GM12873 (cell line): ENCODE measurements at regions not wholly inside any gene's neighbourhood (a gene's known extent, or its start where the extent isn't known, plus 50 kb on each side); places are given as distances from the start of the nearest gene placed in this dataset.

Experiments
- TF ChIP-seq, protein P1 (sequence below): IDR thresholded peaks from 2 replicates; pipeline ENCODE4 v1.5.1; 2012; ENCODE audit warnings: low read depth, mild to moderate bottlenecking, moderate library complexity, low read length, control low read depth; ENCODE audit not compliant: insufficient read depth; ENCODE audit errors: missing control alignments

GRCh38 chr3:104939196-104939595, 427.5 kb upstream of the ALCAM start:
- TF ChIP-seq, protein P1, sequence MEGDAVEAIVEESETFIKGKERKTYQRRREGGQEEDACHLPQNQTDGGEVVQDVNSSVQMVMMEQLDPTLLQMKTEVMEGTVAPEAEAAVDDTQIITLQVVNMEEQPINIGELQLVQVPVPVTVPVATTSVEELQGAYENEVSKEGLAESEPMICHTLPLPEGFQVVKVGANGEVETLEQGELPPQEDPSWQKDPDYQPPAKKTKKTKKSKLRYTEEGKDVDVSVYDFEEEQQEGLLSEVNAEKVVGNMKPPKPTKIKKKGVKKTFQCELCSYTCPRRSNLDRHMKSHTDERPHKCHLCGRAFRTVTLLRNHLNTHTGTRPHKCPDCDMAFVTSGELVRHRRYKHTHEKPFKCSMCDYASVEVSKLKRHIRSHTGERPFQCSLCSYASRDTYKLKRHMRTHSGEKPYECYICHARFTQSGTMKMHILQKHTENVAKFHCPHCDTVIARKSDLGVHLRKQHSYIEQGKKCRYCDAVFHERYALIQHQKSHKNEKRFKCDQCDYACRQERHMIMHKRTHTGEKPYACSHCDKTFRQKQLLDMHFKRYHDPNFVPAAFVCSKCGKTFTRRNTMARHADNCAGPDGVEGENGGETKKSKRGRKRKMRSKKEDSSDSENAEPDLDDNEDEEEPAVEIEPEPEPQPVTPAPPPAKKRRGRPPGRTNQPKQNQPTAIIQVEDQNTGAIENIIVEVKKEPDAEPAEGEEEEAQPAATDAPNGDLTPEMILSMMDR, result no peak

DNA sequence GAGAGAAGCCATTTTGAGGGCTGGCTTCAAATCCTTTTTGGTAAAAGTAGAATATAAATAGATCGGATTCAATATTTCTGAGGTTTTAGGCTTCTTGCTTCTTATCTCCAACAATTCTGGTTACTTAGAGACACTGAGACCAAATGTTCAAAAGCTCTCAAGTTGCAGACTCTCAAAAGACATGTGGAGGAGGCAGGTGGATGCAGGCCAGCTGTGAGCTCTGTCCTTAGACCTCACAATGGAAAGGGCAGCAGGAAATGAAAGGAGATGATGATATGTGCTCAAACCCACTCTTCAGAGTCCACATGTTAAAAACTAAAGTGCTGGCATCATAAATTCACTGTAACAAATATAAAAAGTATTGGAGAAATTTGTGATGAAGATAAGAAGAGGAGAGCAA, 424.9 kb upstream of the ALCAM start:
- TF ChIP-seq, protein P1, result no peak

DNA sequence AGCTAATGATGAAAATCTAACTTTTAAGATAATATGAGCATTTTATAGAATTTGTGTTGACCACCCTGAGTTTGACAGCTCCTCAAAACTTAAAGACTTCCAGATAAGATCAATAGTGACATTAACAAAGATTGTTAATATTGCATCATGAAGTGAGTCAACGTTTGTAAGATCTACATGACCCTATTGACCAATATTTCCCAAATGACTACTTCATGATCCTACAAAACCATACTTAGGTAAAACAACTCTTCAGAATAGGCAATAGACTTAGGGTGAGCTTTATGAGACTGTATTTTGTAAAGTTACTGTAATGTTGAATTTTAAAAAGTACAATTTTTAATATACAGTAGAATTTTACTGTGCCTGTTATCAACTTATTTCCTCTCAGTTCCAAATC, 422.7 kb upstream of the ALCAM start:
- TF ChIP-seq, protein P1, result no peak

GRCh38 chr3:104947943-104948342, 418.8 kb upstream of the ALCAM start:
- TF ChIP-seq, protein P1, result no peak

DNA sequence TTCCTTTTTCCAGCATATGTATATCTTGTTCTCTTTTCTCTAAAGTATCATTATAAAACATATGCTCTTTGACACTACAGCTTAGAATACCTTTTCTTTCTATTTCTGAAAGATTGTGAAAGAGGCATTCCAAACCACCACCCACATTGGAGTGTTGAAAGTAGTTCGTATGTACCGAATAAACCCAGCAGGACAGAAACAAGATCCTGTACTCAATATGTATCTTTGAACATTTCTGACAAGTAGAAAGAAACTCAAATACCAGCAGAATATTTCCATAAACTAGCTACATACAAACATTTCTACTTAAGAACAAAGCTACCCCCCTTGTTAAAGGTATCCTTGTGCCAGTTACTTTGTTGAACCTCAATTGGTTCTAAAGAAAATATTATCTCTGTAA, 415.3 kb upstream of the ALCAM start:
- TF ChIP-seq, protein P1, result no peak

DNA sequence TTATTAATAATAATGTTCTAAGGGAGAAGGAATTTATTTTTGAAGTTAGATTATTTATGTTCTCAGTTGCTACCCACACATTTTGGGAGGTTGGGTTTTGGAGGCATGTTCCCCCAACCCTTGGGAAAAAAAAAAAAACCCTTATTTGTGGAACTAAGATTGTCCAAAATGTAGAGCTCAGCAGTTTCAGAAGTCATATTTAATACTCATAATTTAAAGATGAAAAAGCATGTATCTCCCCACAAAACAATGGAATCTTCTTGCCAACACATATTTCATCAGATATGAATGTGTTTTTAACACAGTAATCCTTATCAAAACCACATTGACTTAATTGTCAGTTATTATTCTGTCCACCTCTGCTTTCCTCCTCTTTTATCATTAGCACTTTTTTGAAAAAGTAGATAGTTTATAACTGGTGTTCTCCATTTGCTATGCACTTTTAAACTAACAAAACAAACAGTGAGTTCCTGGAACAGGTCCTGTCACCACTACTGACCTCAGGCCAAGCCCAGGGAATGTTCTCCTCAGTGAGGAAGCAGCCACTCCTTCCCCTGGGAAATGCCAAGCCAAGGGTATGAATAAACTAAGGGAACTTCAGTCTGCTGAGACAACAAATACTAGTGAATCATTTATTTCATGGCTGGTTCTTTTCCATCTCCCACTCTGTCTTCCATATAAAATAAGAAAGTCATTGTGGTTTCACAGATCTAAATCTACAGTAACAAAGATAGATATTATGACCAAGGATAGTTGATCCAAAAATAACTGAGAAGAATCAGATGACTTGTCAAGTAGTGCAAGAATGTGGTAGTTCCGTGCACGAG, 414.4 kb upstream of the ALCAM start:
- TF ChIP-seq, protein P1, result no peak

GRCh38 chr3:104956620-104957345, 409.9 kb upstream of the ALCAM start:
- TF ChIP-seq, protein P1, result no peak
